ENCODE measurements at regions not wholly inside any gene's neighbourhood (a gene's known extent, or its start where the extent isn't known, plus 50 kb on each side); places are given as distances from the start of the nearest gene placed in this dataset.

DNA sequence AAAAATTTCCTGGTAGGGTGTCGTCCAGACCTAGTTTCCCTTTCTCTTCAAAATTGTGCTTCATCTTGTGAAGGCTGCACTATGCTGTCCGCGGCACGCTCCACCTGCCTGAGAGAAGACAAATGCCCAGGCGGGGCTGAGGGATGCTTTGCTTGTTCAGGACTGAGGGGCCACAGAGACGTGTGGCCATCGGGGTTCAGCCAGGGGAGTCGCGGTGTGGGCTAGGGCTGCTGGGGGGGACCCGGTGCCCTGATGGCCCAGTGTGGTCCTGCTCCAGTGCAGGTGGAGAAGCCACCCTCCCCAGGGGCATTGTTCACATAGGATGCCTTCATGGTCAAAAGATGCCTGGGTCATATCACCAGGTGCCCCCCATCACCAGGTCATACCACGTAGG, 107.8 kb upstream of the SHH start:
- TF ChIP-seq, protein P1, sequence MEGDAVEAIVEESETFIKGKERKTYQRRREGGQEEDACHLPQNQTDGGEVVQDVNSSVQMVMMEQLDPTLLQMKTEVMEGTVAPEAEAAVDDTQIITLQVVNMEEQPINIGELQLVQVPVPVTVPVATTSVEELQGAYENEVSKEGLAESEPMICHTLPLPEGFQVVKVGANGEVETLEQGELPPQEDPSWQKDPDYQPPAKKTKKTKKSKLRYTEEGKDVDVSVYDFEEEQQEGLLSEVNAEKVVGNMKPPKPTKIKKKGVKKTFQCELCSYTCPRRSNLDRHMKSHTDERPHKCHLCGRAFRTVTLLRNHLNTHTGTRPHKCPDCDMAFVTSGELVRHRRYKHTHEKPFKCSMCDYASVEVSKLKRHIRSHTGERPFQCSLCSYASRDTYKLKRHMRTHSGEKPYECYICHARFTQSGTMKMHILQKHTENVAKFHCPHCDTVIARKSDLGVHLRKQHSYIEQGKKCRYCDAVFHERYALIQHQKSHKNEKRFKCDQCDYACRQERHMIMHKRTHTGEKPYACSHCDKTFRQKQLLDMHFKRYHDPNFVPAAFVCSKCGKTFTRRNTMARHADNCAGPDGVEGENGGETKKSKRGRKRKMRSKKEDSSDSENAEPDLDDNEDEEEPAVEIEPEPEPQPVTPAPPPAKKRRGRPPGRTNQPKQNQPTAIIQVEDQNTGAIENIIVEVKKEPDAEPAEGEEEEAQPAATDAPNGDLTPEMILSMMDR (IDR thresholded peaks at IDR 0.05) = no peak
- no peak for TF ChIP-seq EZH2 (IDR thresholded peaks at IDR 0.05; ENCODE audit: borderline replicate concordance, insufficient read depth, low read depth, low read length, poor library complexity, severe bottlenecking)

All from B cell (primary cell).